Body of pancreas (tissue), 4 donors: ENCODE measurements at regions not wholly inside any gene's neighbourhood (a gene's known extent, or its start where the extent isn't known, plus 50 kb on each side); places are given as distances from the start of the nearest gene placed in this dataset.

Source experiments
- CTCF ChIP-seq, 7 experiments: fragments of 450-650 bp in 4 of 7; fragments of 200-600 bp in 3 of 7; sonication (generic) in 3 of 7; IDR thresholded peaks; one replicate each; pipeline ENCODE4 v1.5.1; 2016 to 2019; ENCODE audit warnings: antibody characterized with exemption in 7 of 7
- POLR2A ChIP-seq, 3 donors: fragments of 450-650 bp; IDR thresholded peaks; one replicate each; pipeline ENCODE4 v1.6.1; 2016; ENCODE audit warnings: antibody characterized with exemption in 3 of 3, mild to moderate bottlenecking in 2 of 3

GRCh38 chr4:84401701-84402306 is 97.3 kb downstream of the NKX6-1 start:
- TF ChIP-seq CTCF (IDR thresholded peaks at IDR 0.05) (no peak), POLR2A (IDR thresholded peaks at IDR 0.05) (no peak)
